ENCODE measurements at regions not wholly inside any gene's neighbourhood (a gene's known extent, or its start where the extent isn't known, plus 50 kb on each side); places are given as distances from the start of the nearest gene placed in this dataset.
"Not testable (repeated sequence)": the region's sequence is repeated elsewhere in the genome, so short reads cannot be mapped to it uniquely, and the experiment has no call there.

- intact Hi-C loops (cut with micrococcal nuclease), result not testable (repeated sequence)
These were observed 106.5 kb downstream of the DIRAS2 start for GRCh38 chr9:90536094-90536493.

GRCh38 chr9:90538566-90538965 lies 104.1 kb downstream of the DIRAS2 start:
- intact Hi-C loops (cut with micrococcal nuclease), result no loop called here

DNA sequence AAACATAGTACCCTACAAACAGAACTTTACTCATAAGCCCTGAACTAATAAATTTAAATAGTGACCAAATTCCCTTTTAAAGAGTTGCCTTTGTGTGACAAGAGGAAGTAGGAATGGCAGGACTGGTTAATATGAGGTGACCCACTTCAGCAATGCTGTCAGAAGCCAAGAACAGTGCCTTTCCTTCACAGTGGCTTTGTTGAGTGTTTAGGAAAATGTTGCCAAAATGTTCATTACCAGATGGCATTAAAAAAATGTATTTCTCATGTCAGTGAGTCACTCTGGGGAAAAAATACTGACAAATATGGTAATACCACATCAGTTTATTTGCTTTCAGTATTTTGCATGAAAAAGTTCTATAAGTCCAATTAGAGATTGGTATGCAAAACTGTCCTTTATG lies 103.3 kb downstream of the DIRAS2 start:
- intact Hi-C loops (cut with micrococcal nuclease), result no loop called here

GRCh38 chr9:90540734-90541133 lies 101.9 kb downstream of the DIRAS2 start:
- intact Hi-C loops (cut with micrococcal nuclease), result no loop called here

GRCh38 chr9:90544488-90544887 lies 98.1 kb downstream of the DIRAS2 start:
- intact Hi-C loops (cut with micrococcal nuclease), result no loop called here

DNA sequence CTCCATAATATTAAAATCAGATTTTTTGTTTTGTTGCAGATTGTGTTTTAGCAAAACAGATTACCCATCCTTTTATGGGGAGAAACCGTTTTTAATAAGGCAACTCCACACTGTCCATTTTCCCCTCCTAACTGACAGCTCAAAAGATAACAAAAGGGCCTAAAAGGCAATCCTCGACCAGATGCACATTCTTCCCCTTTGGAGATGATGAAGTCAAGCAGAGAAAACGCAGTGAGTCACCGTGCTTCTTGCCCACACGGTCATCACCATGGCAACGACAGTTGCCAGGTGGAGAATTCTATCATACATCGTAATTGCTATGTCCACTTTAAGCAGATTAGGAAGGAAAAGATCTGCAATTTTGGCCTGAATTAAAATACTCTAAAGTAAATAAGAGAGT lies 96.4 kb downstream of the DIRAS2 start:
- intact Hi-C loops (cut with micrococcal nuclease), result no loop called here

DNA sequence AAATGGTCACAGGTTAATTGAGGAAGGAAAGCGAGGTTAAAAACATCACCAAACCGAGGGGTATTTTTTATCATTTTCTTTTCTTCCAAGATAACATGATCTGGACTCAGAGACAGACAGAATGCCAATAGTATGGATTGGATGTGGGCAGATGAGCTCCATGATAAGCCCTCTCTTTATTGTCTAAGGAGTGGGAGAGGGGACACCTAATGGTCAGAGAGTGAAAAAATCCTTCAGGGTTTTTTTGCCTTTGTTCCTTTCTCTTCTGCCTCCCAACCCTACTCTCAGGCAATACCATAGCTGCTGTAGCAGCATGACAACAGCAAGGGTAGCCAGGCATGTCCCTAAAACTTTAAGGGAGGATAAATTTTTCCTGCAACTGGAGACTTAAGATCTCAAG lies 94.7 kb downstream of the DIRAS2 start:
- intact Hi-C loops (cut with micrococcal nuclease), result no loop called here

DNA sequence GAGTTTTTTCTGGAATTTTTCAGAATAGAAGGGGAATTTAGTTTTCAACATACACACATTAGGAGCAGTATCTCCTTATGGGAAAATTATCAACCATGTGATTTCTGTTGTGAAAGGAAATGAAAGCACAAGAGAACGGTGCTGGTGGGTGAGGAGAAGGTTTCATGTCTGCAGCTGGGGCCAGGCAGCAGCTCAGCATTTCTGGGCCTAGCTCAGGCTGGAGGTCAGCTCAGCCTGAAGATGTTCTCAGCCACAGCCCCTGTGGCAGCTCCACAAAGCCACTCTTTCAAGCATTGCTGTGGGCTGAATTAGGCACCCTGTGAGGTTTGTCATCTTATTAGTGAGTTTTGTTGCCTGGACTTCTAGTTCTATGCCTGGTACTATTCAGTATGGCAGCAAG lies 90.3 kb downstream of the DIRAS2 start:
- intact Hi-C loops (cut with micrococcal nuclease), result no loop called here

DNA sequence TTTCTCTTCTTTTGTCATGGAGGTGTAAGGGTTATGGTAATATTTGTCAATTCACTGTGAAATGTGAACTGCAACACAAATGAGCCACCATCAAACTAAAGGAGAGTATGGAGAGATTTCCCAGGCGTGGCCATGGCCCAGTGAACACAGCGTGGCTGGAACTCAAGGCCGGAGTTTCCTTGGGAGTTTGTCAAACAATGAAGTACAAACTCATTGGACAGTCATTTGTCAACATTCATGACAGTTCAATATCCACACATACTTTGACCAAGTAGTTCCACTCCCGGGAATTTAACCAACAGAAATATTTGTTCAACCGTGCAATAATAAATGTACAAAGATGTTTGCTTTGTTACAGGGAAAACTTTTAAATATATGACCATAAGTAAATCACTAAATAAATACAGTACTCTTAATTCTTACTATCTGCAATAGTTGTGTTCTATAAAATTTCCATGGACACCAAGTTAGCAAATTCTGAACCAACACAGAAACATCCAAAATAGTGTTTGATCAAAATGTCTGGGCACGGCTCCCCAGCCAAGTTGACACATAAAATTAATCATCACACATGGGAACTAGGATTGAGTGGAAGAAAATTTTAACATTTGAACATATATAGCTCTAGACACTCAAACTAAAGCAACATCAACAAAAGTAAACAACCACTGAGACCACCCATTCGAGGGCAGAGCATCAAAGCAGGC lies 87.1 kb downstream of the DIRAS2 start:
- intact Hi-C loops (cut with micrococcal nuclease), result no loop called here

GRCh38 chr9:90556897-90557675 lies 85.5 kb downstream of the DIRAS2 start:
- intact Hi-C loops (cut with micrococcal nuclease), result no loop called here

GRCh38 chr9:90559075-90560073 lies 83.2 kb downstream of the DIRAS2 start:
- intact Hi-C loops (cut with micrococcal nuclease), result no loop called here
